PC-3 (cell line): ENCODE measurements at regions not wholly inside any gene's neighbourhood (a gene's known extent, or its start where the extent isn't known, plus 50 kb on each side); places are given as distances from the start of the nearest gene placed in this dataset.

Experiments
- ATAC-seq: fragments of 200-7000 bp; cut with Tn5 transposase; 2 replicates; pipeline ENCODE4 v1.9.1; 2020; ENCODE audit warnings: mild to moderate bottlenecking, moderate library complexity
- BruUV-seq: library from RNA; stranded (reverse); fragments of 400-500 nt; replicated peaks from 2 replicates; lab custom pipeline; 2021; lab: Mats Ljungman, UMichigan
- CTCF ChIA-PET: fragments of 300-600 bp; sonication (Branson Sonifier 250); formaldehyde crosslinking; loops from one replicate; lab custom pipeline; 2022; ENCODE audit warnings: antibody characterized with exemption; lab: Charles Lee
- POLR2A ChIA-PET: fragments of 300-600 bp; sonication (Branson Sonifier 250); formaldehyde crosslinking; loops from one replicate; lab custom pipeline; 2022; ENCODE audit warnings: antibody characterized with exemption; ENCODE audit not compliant: unreplicated experiment; lab: Charles Lee
- DNase-seq: peaks from one replicate; pipeline ENCODE4 v3.0.0-alpha.2; 2015
- H2AFZ ChIP-seq: fragments of 300-600 bp; sonication (generic); 2 replicates; pipeline ENCODE4 v1.6.0; 2016; ENCODE audit warnings: antibody characterized with exemption, low read length
- H3F3A ChIP-seq: fragments of 300-600 bp; sonication (generic); one replicate; pipeline ENCODE4 v1.6.0; 2017; ENCODE audit warnings: antibody characterized with exemption, low read length, control low read depth, mild to moderate bottlenecking; ENCODE audit not compliant: unreplicated experiment
- H3K27ac ChIP-seq: fragments of 300-600 bp; sonication (generic); 2 replicates; pipeline ENCODE4 v1.5.1; 2016; ENCODE audit warnings: mild to moderate bottlenecking, low read length
- H3K27me3 ChIP-seq: fragments of 300-600 bp; sonication (generic); 2 replicates; pipeline ENCODE4 v1.6.1; 2016; ENCODE audit warnings: low read length, mixed read lengths
- H3K36me3 ChIP-seq: fragments of 300-600 bp; sonication (generic); 2 replicates; pipeline ENCODE4 v1.6.1; 2016; ENCODE audit warnings: low read depth, mixed run types, low read length, mixed read lengths
- H3K4me1 ChIP-seq: fragments of 300-600 bp; sonication (generic); 2 replicates; pipeline ENCODE4 v1.5.1; 2016; ENCODE audit warnings: low read length; ENCODE audit not compliant: insufficient read depth
- H3K4me2 ChIP-seq: fragments of 300-600 bp; sonication (generic); 2 replicates; pipeline ENCODE4 v1.6.0; 2016; ENCODE audit warnings: low read length
- H3K4me3 ChIP-seq: fragments of 300-600 bp; sonication (generic); 2 replicates; pipeline ENCODE4 v1.5.1; 2016; ENCODE audit warnings: mild to moderate bottlenecking, low read length, mixed read lengths
- H3K79me2 ChIP-seq: fragments of 300-600 bp; sonication (generic); 2 replicates; pipeline ENCODE4 v1.6.1; 2017; ENCODE audit warnings: low read length, mixed read lengths
- H3K9ac ChIP-seq: fragments of 300-600 bp; sonication (generic); 2 replicates; pipeline ENCODE4 v1.6.0; 2016; ENCODE audit warnings: mild to moderate bottlenecking, low read length
- H3K9me2 ChIP-seq: fragments of 300-600 bp; sonication (generic); replicated peaks from 2 replicates; pipeline ENCODE4 v1.6.1; 2016; ENCODE audit warnings: mixed run types, low read length, mixed read lengths
- H3K9me3 ChIP-seq: fragments of 300-600 bp; sonication (generic); 2 replicates; pipeline ENCODE4 v1.6.1; 2016; ENCODE audit warnings: low read length, mixed read lengths
- H4K20me1 ChIP-seq: fragments of 300-600 bp; sonication (generic); 2 replicates; pipeline ENCODE4 v1.6.1; 2016; ENCODE audit warnings: low read length, mixed read lengths
- CTCF ChIP-seq: fragments of 300-600 bp; sonication (generic); conservative IDR thresholded peaks from 2 replicates; pipeline ENCODE4 v1.5.1; 2017; ENCODE audit warnings: antibody characterized with exemption, low read depth, mild to moderate bottlenecking, low read length
- EZH2 ChIP-seq: fragments of 300-600 bp; sonication (generic); IDR thresholded peaks from one replicate; pipeline ENCODE4 v1.6.1; 2017; ENCODE audit warnings: antibody characterized with exemption, mild to moderate bottlenecking, low read length; ENCODE audit not compliant: unreplicated experiment
- EZH2phosphoT487 ChIP-seq: fragments of 300-600 bp; sonication (generic); IDR thresholded peaks from 2 replicates; pipeline ENCODE4 v1.6.1; 2018; ENCODE audit warnings: mild to moderate bottlenecking, antibody characterized with exemption, low read length, borderline replicate concordance
- intact Hi-C: fragments of 100-400 bp; cut with micrococcal nuclease; formaldehyde crosslinking; loops from 2 replicates; pipeline ENCODE4 v1.9.0; 2023

GRCh38 chr14:34122081-34122480 is 171.2 kb upstream of the EGLN3 start:
- Histone ChIP-seq H3K4me1 (no peaks in the 10 kb centered on the region), H3K9me2 (no peaks in the 10 kb centered on the region), H3F3A (no peaks in the 10 kb centered on the region), H2AFZ (no peak overlapping the region), H3K27ac (no peak overlapping the region), H3K4me3 (no peak overlapping the region), H3K9me3 (no peaks in the 10 kb centered on the region), H3K27me3 (no peaks in the 10 kb centered on the region), H3K79me2 (no peaks in the 10 kb centered on the region), H4K20me1 (no peaks in the 10 kb centered on the region), H3K4me2 (no peak overlapping the region), H3K9ac (no peak overlapping the region), H3K36me3 (no peaks in the 10 kb centered on the region)
- no peak for ATAC-seq
- ChIA-PET CTCF (no interaction called here), POLR2A (no interaction called here)
- no peak for DNase-seq
- no peak for TF ChIP-seq EZH2
- no peak for TF ChIP-seq CTCF
- TF ChIP-seq EZH2phosphoT487, result no peak
- BruUV-seq, result no TSS peak
- intact Hi-C loops, result no loop called here

- no peak overlapping the region for H2AFZ ChIP-seq
- H3K9me3 ChIP-seq, result no peaks in the 10 kb centered on the region
- no peaks in the 10 kb centered on the region for H3K9me2 ChIP-seq
- intact Hi-C loops, result no loop called here
- no peaks in the 10 kb centered on the region for H3F3A ChIP-seq
- peak; percentile 27; the same call in 1 of the 2 replicates for ATAC-seq
- no peak for DNase-seq
- CTCF ChIA-PET, result no interaction called here
- POLR2A ChIA-PET, result no interaction called here
- H4K20me1 ChIP-seq, result no peaks in the 10 kb centered on the region
- no peaks in the 10 kb centered on the region for H3K4me1 ChIP-seq
- H3K9ac ChIP-seq, result no peak overlapping the region
- no peaks in the 10 kb centered on the region for H3K36me3 ChIP-seq
- no peak overlapping the region for H3K27ac ChIP-seq
- no TSS peak for BruUV-seq
- no peak for TF ChIP-seq EZH2phosphoT487
- no peak for TF ChIP-seq EZH2
- TF ChIP-seq CTCF, result no peak
- no peak overlapping the region for H3K4me2 ChIP-seq
- H3K79me2 ChIP-seq, result no peaks in the 10 kb centered on the region
- no peaks in the 10 kb centered on the region for H3K27me3 ChIP-seq
- H3K4me3 ChIP-seq, result no peak overlapping the region
Observed at GRCh38 chr14:34120185-34120977, 169.5 kb upstream of the EGLN3 start.

- no peak overlapping the region for H2AFZ ChIP-seq
- DNase-seq (no peak), ATAC-seq (no peak)
- H3K27ac ChIP-seq, result no peak overlapping the region
- H4K20me1 ChIP-seq, result no peaks in the 10 kb centered on the region
- no peak overlapping the region for H3K4me2 ChIP-seq
- ChIA-PET POLR2A (no interaction called here), CTCF (no interaction called here)
- H3K9ac ChIP-seq, result no peak overlapping the region
- TF ChIP-seq CTCF (no peak), EZH2 (no peak), EZH2phosphoT487 (no peak)
- H3K4me1 ChIP-seq, result no peaks in the 10 kb centered on the region
- H3K79me2 ChIP-seq, result no peaks in the 10 kb centered on the region
- BruUV-seq, result no TSS peak
- H3K36me3 ChIP-seq, result no peaks in the 10 kb centered on the region
- H3F3A ChIP-seq, result no peaks in the 10 kb centered on the region
- H3K4me3 ChIP-seq, result no peak overlapping the region
- no peaks in the 10 kb centered on the region for H3K9me2 ChIP-seq
- no peaks in the 10 kb centered on the region for H3K27me3 ChIP-seq
- intact Hi-C loops, result no loop called here
- H3K9me3 ChIP-seq, result no peaks in the 10 kb centered on the region
Observed at GRCh38 chr14:34119107-34119858, 168.4 kb upstream of the EGLN3 start.
